HG03571 (cell line): ENCODE measurements at regions not wholly inside any gene's neighbourhood (a gene's known extent, or its start where the extent isn't known, plus 50 kb on each side); places are given as distances from the start of the nearest gene placed in this dataset.
"Not testable (repeated sequence)": the region's sequence is repeated elsewhere in the genome, so short reads cannot be mapped to it uniquely, and the experiment has no call there.

Experiments used
- ATAC-seq: cut with Tn5 transposase; IDR thresholded peaks from one replicate; pipeline ENCODE4 v1.9.1; 2021; ENCODE audit not compliant: unreplicated experiment

- ATAC-seq: no peak
These were observed 278.2 kb upstream of the SFSWAP start for GRCh38 chr12:131432532-131433260.

GRCh38 chr12:131434208-131435125 is 276.4 kb upstream of the SFSWAP start:
- ATAC-seq: no peak

- ATAC-seq: no peak
These were observed 273.8 kb upstream of the SFSWAP start for GRCh38 chr12:131436922-131437705.

- ATAC-seq: no peak
These were observed 273.0 kb upstream of the SFSWAP start for GRCh38 chr12:131437706-131438492.

- not testable (repeated sequence) for ATAC-seq
These were observed 272.4 kb upstream of the SFSWAP start for GRCh38 chr12:131438493-131438835.

- no peak for ATAC-seq
These were observed 272.0 kb upstream of the SFSWAP start for GRCh38 chr12:131438881-131439280.

- ATAC-seq: not testable (repeated sequence)
These were observed 271.1 kb upstream of the SFSWAP start for GRCh38 chr12:131439752-131440151.

- ATAC-seq: not testable (repeated sequence)
These were observed 270.5 kb upstream of the SFSWAP start for GRCh38 chr12:131440209-131441059.

- no peak for ATAC-seq
These were observed 269.9 kb upstream of the SFSWAP start for GRCh38 chr12:131441060-131441396.

GRCh38 chr12:131441638-131442336 is 269.1 kb upstream of the SFSWAP start:
- no peak for ATAC-seq

- ATAC-seq: no peak
These were observed 268.5 kb upstream of the SFSWAP start for GRCh38 chr12:131442337-131442918.

GRCh38 chr12:131443019-131444000 is 267.6 kb upstream of the SFSWAP start:
- no peak for ATAC-seq

- ATAC-seq: no peak
These were observed 266.4 kb upstream of the SFSWAP start for GRCh38 chr12:131444220-131445164.

- no peak for ATAC-seq
These were observed 265.6 kb upstream of the SFSWAP start for GRCh38 chr12:131445184-131445774.

GRCh38 chr12:131445795-131446194 is 265.1 kb upstream of the SFSWAP start:
- ATAC-seq: no peak

GRCh38 chr12:131447636-131448035 is 263.3 kb upstream of the SFSWAP start:
- ATAC-seq: not testable (repeated sequence)
